ENCODE measurements at regions not wholly inside any gene's neighbourhood (a gene's known extent, or its start where the extent isn't known, plus 50 kb on each side); places are given as distances from the start of the nearest gene placed in this dataset.

GRCh38 chr15:85926834-85927233, 132.1 kb upstream of the KLHL25 start:
- Histone ChIP-seq H3K79me2 (ENCODE audit: control insufficient read depth, insufficient read depth, low read length) (no peaks in the 10 kb centered on the region), H3K4me1 (ENCODE audit: control insufficient read depth, extremely low read depth, insufficient read depth, low read length) (no peaks in the 10 kb centered on the region), H3K27ac (ENCODE audit: insufficient read depth, low read length) (no peak overlapping the region), H3K9ac (ENCODE audit: insufficient read depth, low read length) (no peak overlapping the region), H3K27me3 (ENCODE audit: control insufficient read depth, insufficient read depth, low read length) (no peaks in the 10 kb centered on the region), H2AFZ (ENCODE audit: low read length) (no peak overlapping the region), H3K9me3 (ENCODE audit: control insufficient read depth, insufficient read depth, low read depth, low read length) (no peaks in the 10 kb centered on the region), H3K4me3 (replicated peaks in 1 of 4; ENCODE audit: control extremely low read depth in 1 of 4, insufficient read depth in 1 of 4, low read depth in 3 of 4, low read length in 4 of 4) (no peak overlapping the region), H4K20me1 (ENCODE audit: control insufficient read depth, extremely low read depth, insufficient read depth, low read length) (no peaks in the 10 kb centered on the region), H3K36me3 (ENCODE audit: control insufficient read depth, insufficient read depth, low read length) (no peaks in the 10 kb centered on the region), H3K4me2 (ENCODE audit: extremely low read depth, insufficient read depth, low read length) (no peak overlapping the region)
- TF ChIP-seq EZH2 (IDR thresholded peaks at IDR 0.05; ENCODE audit: low read length, missing control alignments) (no peak), CTCF (conservative IDR thresholded peaks at IDR 0.05 in 1 of 2, IDR thresholded peaks at IDR 0.05 in 1 of 2; ENCODE audit: low read depth in 1 of 2, low read length in 2 of 2) (no peak)
- DNase-seq (ENCODE audit: low read depth in 2 of 2): no peak

- H2AFZ ChIP-seq (ENCODE audit: low read length): no peak overlapping the region
- no peaks in the 10 kb centered on the region for H4K20me1 ChIP-seq (ENCODE audit: control insufficient read depth, extremely low read depth, insufficient read depth, low read length)
- TF ChIP-seq EZH2 (IDR thresholded peaks at IDR 0.05; ENCODE audit: low read length, missing control alignments) (no peak), CTCF (conservative IDR thresholded peaks at IDR 0.05 in 1 of 2, IDR thresholded peaks at IDR 0.05 in 1 of 2; ENCODE audit: low read depth in 1 of 2, low read length in 2 of 2) (no peak)
- H3K9ac ChIP-seq (ENCODE audit: insufficient read depth, low read length): no peak overlapping the region
- H3K79me2 ChIP-seq (ENCODE audit: control insufficient read depth, insufficient read depth, low read length): no peaks in the 10 kb centered on the region
- no peaks in the 10 kb centered on the region for H3K36me3 ChIP-seq (ENCODE audit: control insufficient read depth, insufficient read depth, low read length)
- no peak overlapping the region for H3K27ac ChIP-seq (ENCODE audit: insufficient read depth, low read length)
- no peak for DNase-seq (ENCODE audit: low read depth in 2 of 2)
- no peaks in the 10 kb centered on the region for H3K4me1 ChIP-seq (ENCODE audit: control insufficient read depth, extremely low read depth, insufficient read depth, low read length)
- H3K4me3 ChIP-seq (replicated peaks in 1 of 4; ENCODE audit: control extremely low read depth in 1 of 4, insufficient read depth in 1 of 4, low read depth in 3 of 4, low read length in 4 of 4): no peak overlapping the region
- H3K4me2 ChIP-seq (ENCODE audit: extremely low read depth, insufficient read depth, low read length): no peak overlapping the region
- no peaks in the 10 kb centered on the region for H3K27me3 ChIP-seq (ENCODE audit: control insufficient read depth, insufficient read depth, low read length)
- no peaks in the 10 kb centered on the region for H3K9me3 ChIP-seq (ENCODE audit: control insufficient read depth, insufficient read depth, low read depth, low read length)
Measured at GRCh38 chr15:85927931-85928537, 133.3 kb upstream of the KLHL25 start.

- H3K27me3 ChIP-seq (ENCODE audit: control insufficient read depth, insufficient read depth, low read length): no peaks in the 10 kb centered on the region
- H3K36me3 ChIP-seq (ENCODE audit: control insufficient read depth, insufficient read depth, low read length): no peaks in the 10 kb centered on the region
- peak in 1 of 2 donors; percentile 10 for DNase-seq (ENCODE audit: low read depth in 2 of 2)
- no peak overlapping the region for H3K4me3 ChIP-seq (replicated peaks in 1 of 4; ENCODE audit: control extremely low read depth in 1 of 4, insufficient read depth in 1 of 4, low read depth in 3 of 4, low read length in 4 of 4)
- H4K20me1 ChIP-seq (ENCODE audit: control insufficient read depth, extremely low read depth, insufficient read depth, low read length): no peaks in the 10 kb centered on the region
- no peaks in the 10 kb centered on the region for H3K9me3 ChIP-seq (ENCODE audit: control insufficient read depth, insufficient read depth, low read depth, low read length)
- no peaks in the 10 kb centered on the region for H3K79me2 ChIP-seq (ENCODE audit: control insufficient read depth, insufficient read depth, low read length)
- H3K27ac ChIP-seq (ENCODE audit: insufficient read depth, low read length): no peak overlapping the region
- H2AFZ ChIP-seq (ENCODE audit: low read length): no peak overlapping the region
- H3K4me1 ChIP-seq (ENCODE audit: control insufficient read depth, extremely low read depth, insufficient read depth, low read length): no peaks in the 10 kb centered on the region
- TF ChIP-seq EZH2 (IDR thresholded peaks at IDR 0.05; ENCODE audit: low read length, missing control alignments): no peak
- no peak for TF ChIP-seq CTCF (conservative IDR thresholded peaks at IDR 0.05 in 1 of 2, IDR thresholded peaks at IDR 0.05 in 1 of 2; ENCODE audit: low read depth in 1 of 2, low read length in 2 of 2)
- no peak overlapping the region for H3K4me2 ChIP-seq (ENCODE audit: extremely low read depth, insufficient read depth, low read length)
- no peak overlapping the region for H3K9ac ChIP-seq (ENCODE audit: insufficient read depth, low read length)
Measured at GRCh38 chr15:85929786-85930185, 135.1 kb upstream of the KLHL25 start.
